ENCODE measurements at regions not wholly inside any gene's neighbourhood (a gene's known extent, or its start where the extent isn't known, plus 50 kb on each side); places are given as distances from the start of the nearest gene placed in this dataset.

- H3K27me3 ChIP-seq (replicated peaks in 2 of 5; ENCODE audit: control insufficient read depth in 4 of 5, insufficient read depth in 5 of 5, low read length in 4 of 5): no peaks in the 10 kb centered on the region
- H3K4me1 ChIP-seq (ENCODE audit: control extremely low read depth in 1 of 4, control insufficient read depth in 4 of 4, insufficient read depth in 4 of 4, low read length in 3 of 4): peaks cover 4 to 98% (median 68%) of the 10 kb centered on the region in 4 experiments
- H3K9me3 ChIP-seq (ENCODE audit: control extremely low read depth in 1 of 5, control insufficient read depth in 4 of 5, insufficient read depth in 2 of 5, low read depth in 1 of 5, low read length in 4 of 5): no peaks in the 10 kb centered on the region
- no peak for DNase-seq
- 80% methylated on average over 13 of the region's 14 CpGs for WGBS (ENCODE audit: insufficient coverage)
- H3K27ac ChIP-seq (ENCODE audit: insufficient read depth in 1 of 2, low read depth in 1 of 2, low read length in 2 of 2, poor library complexity in 1 of 2, severe bottlenecking in 2 of 2): no peak overlapping the region
- POLR2A ChIA-PET: interaction anchor here (0.9 to 1.6 kb wide), 2 partner anchors 16 to 22 kb away, joined by 3 to 5 read pairs; no protein-coding TSS in a partner anchor
- H3K4me3 ChIP-seq (ENCODE audit: control insufficient read depth in 1 of 7, extremely low read depth in 1 of 7, insufficient read depth in 4 of 7, low read depth in 2 of 7, low read length in 6 of 7): no peak overlapping the region
- CTCF ChIA-PET: interaction anchor here (1.0 to 30.5 kb wide), 12 partner anchors 12 to 96 kb away, joined by 3 to 311 read pairs (median 14); no protein-coding TSS in a partner anchor
- H3K36me3 ChIP-seq (ENCODE audit: control insufficient read depth in 4 of 4, insufficient read depth in 4 of 4, low read length in 3 of 4): peaks cover 0 to 2% (median 0%) of the 10 kb centered on the region in 4 experiments
These were observed 286.7 kb downstream of the SEC14L1 start for GRCh38 chr17:77427391-77427991.

GRCh38 chr17:77428020-77428748, 287.4 kb downstream of the SEC14L1 start:
- no peaks in the 10 kb centered on the region for H3K27me3 ChIP-seq (replicated peaks in 2 of 5; ENCODE audit: control insufficient read depth in 4 of 5, insufficient read depth in 5 of 5, low read length in 4 of 5)
- DNase-seq: peak; percentile 73 to 96 (median 95)
- H3K4me3 ChIP-seq (ENCODE audit: control insufficient read depth in 1 of 7, extremely low read depth in 1 of 7, insufficient read depth in 4 of 7, low read depth in 2 of 7, low read length in 6 of 7): peak overlapping the region in 1 of 7 experiments; percentile 33
- H3K36me3 ChIP-seq (ENCODE audit: control insufficient read depth in 4 of 4, insufficient read depth in 4 of 4, low read length in 3 of 4): peaks cover 0 to 2% (median 0%) of the 10 kb centered on the region in 4 experiments
- 47% methylated on average over 13 of the region's 13 CpGs for WGBS (ENCODE audit: insufficient coverage)
- H3K9me3 ChIP-seq (ENCODE audit: control extremely low read depth in 1 of 5, control insufficient read depth in 4 of 5, insufficient read depth in 2 of 5, low read depth in 1 of 5, low read length in 4 of 5): no peaks in the 10 kb centered on the region
- CTCF ChIA-PET: interaction anchor here (0.9 to 30.5 kb wide), 17 partner anchors 8 to 143 kb away, joined by 3 to 311 read pairs (median 5); no protein-coding TSS in a partner anchor
- H3K4me1 ChIP-seq (ENCODE audit: control extremely low read depth in 1 of 4, control insufficient read depth in 4 of 4, insufficient read depth in 4 of 4, low read length in 3 of 4): peaks cover 4 to 100% (median 74%) of the 10 kb centered on the region in 4 experiments
- POLR2A ChIA-PET: interaction anchor here (0.5 to 1.6 kb wide), 5 partner anchors 15 to 25 kb away, joined by 3 to 6 read pairs (median 4); no protein-coding TSS in a partner anchor
- no peak overlapping the region for H3K27ac ChIP-seq (ENCODE audit: insufficient read depth in 1 of 2, low read depth in 1 of 2, low read length in 2 of 2, poor library complexity in 1 of 2, severe bottlenecking in 2 of 2)

- WGBS (ENCODE audit: insufficient coverage): 90% methylated on average over 14 of the region's 16 CpGs
- DNase-seq: no peak
- ChIA-PET POLR2A (interaction anchor here (0.5 to 1.6 kb wide), 7 partner anchors 14 to 59 kb away, joined by 3 to 6 read pairs (median 3); no protein-coding TSS in a partner anchor), CTCF (interaction anchor here (0.9 to 30.5 kb wide), 23 partner anchors 8 to 143 kb away, joined by 3 to 311 read pairs (median 5); no protein-coding TSS in a partner anchor)
- H3K36me3 ChIP-seq (ENCODE audit: control insufficient read depth in 4 of 4, insufficient read depth in 4 of 4, low read length in 3 of 4): peaks cover 0 to 2% (median 0%) of the 10 kb centered on the region in 4 experiments
- H3K9me3 ChIP-seq (ENCODE audit: control extremely low read depth in 1 of 5, control insufficient read depth in 4 of 5, insufficient read depth in 2 of 5, low read depth in 1 of 5, low read length in 4 of 5): no peaks in the 10 kb centered on the region
- peaks cover 4 to 98% (median 75%) of the 10 kb centered on the region in 4 experiments for H3K4me1 ChIP-seq (ENCODE audit: control extremely low read depth in 1 of 4, control insufficient read depth in 4 of 4, insufficient read depth in 4 of 4, low read length in 3 of 4)
- H3K27me3 ChIP-seq (replicated peaks in 2 of 5; ENCODE audit: control insufficient read depth in 4 of 5, insufficient read depth in 5 of 5, low read length in 4 of 5): no peaks in the 10 kb centered on the region
- peak overlapping the region in 1 of 7 experiments; percentile 4 for H3K4me3 ChIP-seq (ENCODE audit: control insufficient read depth in 1 of 7, extremely low read depth in 1 of 7, insufficient read depth in 4 of 7, low read depth in 2 of 7, low read length in 6 of 7)
- H3K27ac ChIP-seq (ENCODE audit: insufficient read depth in 1 of 2, low read depth in 1 of 2, low read length in 2 of 2, poor library complexity in 1 of 2, severe bottlenecking in 2 of 2): no peak overlapping the region
These were observed 288.1 kb downstream of the SEC14L1 start for GRCh38 chr17:77428749-77429368.

GRCh38 chr17:77429369-77429968, 288.7 kb downstream of the SEC14L1 start:
- ChIA-PET CTCF (interaction anchor here (0.7 to 30.5 kb wide), 25 partner anchors 9 to 132 kb away, joined by 3 to 311 read pairs (median 4); no protein-coding TSS in a partner anchor), POLR2A (interaction anchor here (0.7 to 1.6 kb wide), 3 partner anchors 16 to 58 kb away, joined by 3 to 6 read pairs (median 3); no protein-coding TSS in a partner anchor)
- Histone ChIP-seq H3K36me3 (ENCODE audit: control insufficient read depth in 4 of 4, insufficient read depth in 4 of 4, low read length in 3 of 4) (peaks cover 0 to 6% (median 0%) of the 10 kb centered on the region in 4 experiments), H3K9me3 (ENCODE audit: control extremely low read depth in 1 of 5, control insufficient read depth in 4 of 5, insufficient read depth in 2 of 5, low read depth in 1 of 5, low read length in 4 of 5) (no peaks in the 10 kb centered on the region), H3K4me1 (ENCODE audit: control extremely low read depth in 1 of 4, control insufficient read depth in 4 of 4, insufficient read depth in 4 of 4, low read length in 3 of 4) (peaks cover 4 to 99% (median 78%) of the 10 kb centered on the region in 4 experiments), H3K4me3 (ENCODE audit: control insufficient read depth in 1 of 7, extremely low read depth in 1 of 7, insufficient read depth in 4 of 7, low read depth in 2 of 7, low read length in 6 of 7) (peak overlapping the region in 1 of 7 experiments; percentile 6), H3K27me3 (replicated peaks in 2 of 5; ENCODE audit: control insufficient read depth in 4 of 5, insufficient read depth in 5 of 5, low read length in 4 of 5) (no peaks in the 10 kb centered on the region), H3K27ac (ENCODE audit: insufficient read depth in 1 of 2, low read depth in 1 of 2, low read length in 2 of 2, poor library complexity in 1 of 2, severe bottlenecking in 2 of 2) (no peak overlapping the region)
- peak in 1 of 3 donors; percentile 53 for DNase-seq
- WGBS (ENCODE audit: insufficient coverage): 43% methylated on average over 14 of the region's 14 CpGs

- 54% methylated on average over 15 of the region's 16 CpGs for WGBS (ENCODE audit: insufficient coverage)
- H3K36me3 ChIP-seq (ENCODE audit: control insufficient read depth in 4 of 4, insufficient read depth in 4 of 4, low read length in 3 of 4): peaks cover 0 to 13% (median 0%) of the 10 kb centered on the region in 4 experiments
- ChIA-PET POLR2A (interaction anchor here (0.7 to 1.6 kb wide), 2 partner anchors 15 to 57 kb away, joined by 3 to 6 read pairs; no protein-coding TSS in a partner anchor), CTCF (interaction anchor here (0.7 to 30.5 kb wide), 27 partner anchors 9 to 132 kb away, joined by 3 to 311 read pairs (median 4); no protein-coding TSS in a partner anchor)
- H3K27me3 ChIP-seq (replicated peaks in 2 of 5; ENCODE audit: control insufficient read depth in 4 of 5, insufficient read depth in 5 of 5, low read length in 4 of 5): no peaks in the 10 kb centered on the region
- peak; percentile 65 to 73 (median 68) for DNase-seq
- peaks cover 4 to 99% (median 77%) of the 10 kb centered on the region in 4 experiments for H3K4me1 ChIP-seq (ENCODE audit: control extremely low read depth in 1 of 4, control insufficient read depth in 4 of 4, insufficient read depth in 4 of 4, low read length in 3 of 4)
- no peak overlapping the region for H3K27ac ChIP-seq (ENCODE audit: insufficient read depth in 1 of 2, low read depth in 1 of 2, low read length in 2 of 2, poor library complexity in 1 of 2, severe bottlenecking in 2 of 2)
- H3K4me3 ChIP-seq (ENCODE audit: control insufficient read depth in 1 of 7, extremely low read depth in 1 of 7, insufficient read depth in 4 of 7, low read depth in 2 of 7, low read length in 6 of 7): peak overlapping the region in 1 of 7 experiments; percentile 6
- H3K9me3 ChIP-seq (ENCODE audit: control extremely low read depth in 1 of 5, control insufficient read depth in 4 of 5, insufficient read depth in 2 of 5, low read depth in 1 of 5, low read length in 4 of 5): no peaks in the 10 kb centered on the region
These were observed 289.4 kb downstream of the SEC14L1 start for GRCh38 chr17:77429969-77430752.
